HEK293T (cell line): ENCODE measurements at regions not wholly inside any gene's neighbourhood (a gene's known extent, or its start where the extent isn't known, plus 50 kb on each side); places are given as distances from the start of the nearest gene placed in this dataset.

Experiments
- CTBP1 ChIP-seq: fragments of 450-650 bp; IDR thresholded peaks from 2 replicates; pipeline ENCODE4 v1.6.1; 2016; ENCODE audit warnings: borderline replicate concordance
- FOXM1 ChIP-seq: fragments of 450-650 bp; IDR thresholded peaks from 2 replicates; pipeline ENCODE4 v1.6.1; 2017; ENCODE audit warnings: mild to moderate bottlenecking, borderline replicate concordance
- L3MBTL2 ChIP-seq: fragments of 450-650 bp; conservative IDR thresholded peaks from 2 replicates; pipeline ENCODE4 v1.6.1; 2016; ENCODE audit warnings: mild to moderate bottlenecking
- SP1 ChIP-seq: fragments of 450-650 bp; IDR thresholded peaks from 2 replicates; pipeline ENCODE4 v1.6.1; 2017
- TF ChIP-seq, protein P1 (sequence below): fragments of 450-650 bp; IDR thresholded peaks from 2 replicates; pipeline ENCODE4 v1.6.1; 2016

GRCh38 chr6:139778688-139779087, 404.2 kb upstream of the CITED2 start:
- TF ChIP-seq SP1 (no peak), FOXM1 (no peak), CTBP1 (no peak), L3MBTL2 (no peak)
- TF ChIP-seq, protein P1, sequence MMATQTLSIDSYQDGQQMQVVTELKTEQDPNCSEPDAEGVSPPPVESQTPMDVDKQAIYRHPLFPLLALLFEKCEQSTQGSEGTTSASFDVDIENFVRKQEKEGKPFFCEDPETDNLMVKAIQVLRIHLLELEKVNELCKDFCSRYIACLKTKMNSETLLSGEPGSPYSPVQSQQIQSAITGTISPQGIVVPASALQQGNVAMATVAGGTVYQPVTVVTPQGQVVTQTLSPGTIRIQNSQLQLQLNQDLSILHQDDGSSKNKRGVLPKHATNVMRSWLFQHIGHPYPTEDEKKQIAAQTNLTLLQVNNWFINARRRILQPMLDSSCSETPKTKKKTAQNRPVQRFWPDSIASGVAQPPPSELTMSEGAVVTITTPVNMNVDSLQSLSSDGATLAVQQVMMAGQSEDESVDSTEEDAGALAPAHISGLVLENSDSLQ: no peak
